A204.1 (cell line): ENCODE measurements at regions not wholly inside any gene's neighbourhood (a gene's known extent, or its start where the extent isn't known, plus 50 kb on each side); places are given as distances from the start of the nearest gene placed in this dataset.
"Not testable (repeated sequence)": the region's sequence is repeated elsewhere in the genome, so short reads cannot be mapped to it uniquely, and the experiment has no call there.

ENCODE experiments used
- FAIRE-seq: peaks from 2 replicates; lab custom pipeline; 2012; peaks lifted over from hg19 to GRCh38; lab: Jason Lieb, UNC

GRCh38 chr12:25615119-25615518 lies 62.0 kb upstream of the LMNTD1 start:
- no peak for FAIRE-seq

GRCh38 chr12:25616286-25616685 lies 63.2 kb upstream of the LMNTD1 start:
- no peak for FAIRE-seq

- FAIRE-seq, result no peak
These were observed 64.9 kb upstream of the LMNTD1 start for GRCh38 chr12:25617991-25618390.

GRCh38 chr12:25623816-25624215 lies 70.7 kb upstream of the LMNTD1 start:
- FAIRE-seq, result no peak

- FAIRE-seq, result no peak
These were observed 72.1 kb upstream of the LMNTD1 start for GRCh38 chr12:25625146-25625545.

- no peak for FAIRE-seq
These were observed 76.3 kb upstream of the LMNTD1 start for GRCh38 chr12:25629341-25629740.

- FAIRE-seq, result not testable (repeated sequence)
These were observed 77.8 kb upstream of the LMNTD1 start for GRCh38 chr12:25630735-25631515.

GRCh38 chr12:25633149-25633548 lies 80.1 kb upstream of the LMNTD1 start:
- not testable (repeated sequence) for FAIRE-seq

GRCh38 chr12:25637752-25638151 lies 84.7 kb upstream of the LMNTD1 start:
- no peak for FAIRE-seq

GRCh38 chr12:25639406-25639805 lies 86.3 kb upstream of the LMNTD1 start:
- no peak for FAIRE-seq

- no peak for FAIRE-seq
These were observed 91.9 kb upstream of the LMNTD1 start for GRCh38 chr12:25644979-25645378.

- no peak for FAIRE-seq
These were observed 92.3 kb upstream of the LMNTD1 start for GRCh38 chr12:25645427-25645826.

GRCh38 chr12:25651931-25652330 lies 98.8 kb upstream of the LMNTD1 start:
- no peak for FAIRE-seq

- FAIRE-seq, result no peak
These were observed 99.3 kb upstream of the LMNTD1 start for GRCh38 chr12:25652371-25652770.

- no peak for FAIRE-seq
These were observed 100.5 kb upstream of the LMNTD1 start for GRCh38 chr12:25653487-25654175.

- no peak for FAIRE-seq
These were observed 102.6 kb upstream of the LMNTD1 start for GRCh38 chr12:25655702-25656101.

GRCh38 chr12:25659621-25660020 lies 106.5 kb upstream of the LMNTD1 start:
- FAIRE-seq, result no peak

- no peak for FAIRE-seq
These were observed 117.3 kb upstream of the LMNTD1 start for GRCh38 chr12:25670076-25671055.

GRCh38 chr12:25675808-25676207 lies 122.7 kb upstream of the LMNTD1 start:
- no peak for FAIRE-seq

GRCh38 chr12:25677232-25677937 lies 124.3 kb upstream of the LMNTD1 start:
- FAIRE-seq, result no peak

GRCh38 chr12:25681580-25681979 lies 128.5 kb upstream of the LMNTD1 start:
- no peak for FAIRE-seq

GRCh38 chr12:25682421-25682820 lies 129.3 kb upstream of the LMNTD1 start:
- FAIRE-seq, result no peak
